ENCODE measurements at regions not wholly inside any gene's neighbourhood (a gene's known extent, or its start where the extent isn't known, plus 50 kb on each side); places are given as distances from the start of the nearest gene placed in this dataset.
"Not testable (repeated sequence)": the region's sequence is repeated elsewhere in the genome, so short reads cannot be mapped to it uniquely, and the experiment has no call there.

DNA sequence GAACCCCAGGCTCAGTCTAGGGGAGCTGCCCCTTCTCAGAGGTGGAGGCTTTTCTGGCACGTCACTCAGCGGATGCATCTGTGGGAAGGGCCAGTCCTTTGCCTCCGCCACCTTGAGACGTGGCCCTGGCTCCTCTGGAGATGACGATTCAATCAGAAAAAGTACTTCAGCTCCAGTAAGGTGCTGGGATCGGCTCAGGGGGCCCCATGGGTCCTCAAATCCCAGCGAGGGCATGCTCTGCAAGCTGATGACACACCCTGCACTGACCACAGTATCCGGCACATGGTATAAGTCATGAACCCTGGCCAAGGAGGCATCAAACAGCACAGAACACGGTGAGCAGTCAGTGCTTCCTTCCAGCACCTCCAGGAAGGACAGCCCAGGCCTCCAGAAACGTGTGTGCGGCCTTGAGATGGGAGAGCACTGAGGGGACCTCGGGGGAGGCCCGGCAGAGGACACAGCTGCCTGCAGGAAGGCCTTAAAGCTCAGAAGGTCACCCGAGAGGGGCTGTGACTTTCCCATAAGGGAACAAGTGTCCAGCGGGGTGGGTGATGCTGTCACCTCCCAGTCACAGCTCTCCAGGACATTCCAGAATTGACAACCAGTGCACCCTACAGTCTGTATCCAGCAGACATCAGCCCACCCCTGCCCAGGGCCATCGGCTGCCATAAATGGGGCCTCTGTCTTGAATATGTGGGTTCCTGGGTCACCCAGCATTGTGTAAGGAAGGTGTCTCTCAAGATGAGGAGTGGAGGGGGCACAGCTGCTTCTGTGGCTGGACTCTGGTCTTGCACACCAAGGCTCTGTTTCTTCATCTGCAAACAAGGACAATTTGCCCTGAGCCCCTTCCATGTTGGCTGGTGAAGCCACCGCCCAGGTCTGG, 205.8 kb downstream of the NDUFA10 start:
- no peak for DNase-seq (ENCODE audit: low read depth in 2 of 2)

DNA sequence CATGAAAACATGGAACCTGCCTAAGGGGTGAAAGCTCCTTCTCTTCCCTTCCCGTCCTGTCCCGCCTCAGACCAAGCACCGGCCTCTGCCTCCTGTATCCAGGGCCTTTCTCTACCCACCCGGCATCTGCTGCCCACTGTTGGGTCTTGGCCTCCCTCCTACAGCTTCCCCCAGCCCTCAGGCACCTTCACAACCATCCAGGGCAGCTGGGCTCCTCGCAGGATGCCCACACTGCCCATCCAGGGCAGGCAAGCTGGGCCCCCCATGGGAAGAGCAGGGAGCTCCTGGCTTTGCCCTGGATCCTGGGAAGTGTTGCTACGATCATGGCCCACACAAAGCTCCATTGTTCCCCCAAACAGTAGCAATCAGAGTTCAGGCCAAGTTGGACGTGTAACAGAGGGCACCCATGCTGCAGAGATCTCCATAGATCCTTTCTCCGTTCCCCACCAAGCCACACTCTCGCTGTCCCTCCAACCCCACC, 206.6 kb downstream of the NDUFA10 start:
- no peak for DNase-seq (ENCODE audit: low read depth in 2 of 2)

DNA sequence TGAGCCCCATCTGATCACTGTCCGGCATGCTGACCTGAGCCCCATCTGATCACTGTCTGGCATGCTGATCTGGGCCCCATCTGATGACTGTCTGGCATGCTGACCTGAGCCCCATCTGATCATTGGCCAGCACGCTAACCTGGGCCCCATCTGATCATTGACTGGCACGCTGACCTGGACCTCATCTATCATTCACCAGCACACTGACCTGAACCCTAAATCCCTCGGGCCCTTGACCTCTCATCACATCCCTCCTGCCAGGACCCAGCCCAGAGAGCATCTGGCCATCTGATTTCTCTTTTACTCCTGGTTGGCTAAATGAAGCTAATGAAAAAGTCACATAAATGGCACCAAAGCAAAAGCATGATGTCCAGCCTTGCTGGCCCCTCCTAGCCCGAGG, 207.1 kb downstream of the NDUFA10 start:
- no peak for DNase-seq (ENCODE audit: low read depth in 2 of 2)

DNA sequence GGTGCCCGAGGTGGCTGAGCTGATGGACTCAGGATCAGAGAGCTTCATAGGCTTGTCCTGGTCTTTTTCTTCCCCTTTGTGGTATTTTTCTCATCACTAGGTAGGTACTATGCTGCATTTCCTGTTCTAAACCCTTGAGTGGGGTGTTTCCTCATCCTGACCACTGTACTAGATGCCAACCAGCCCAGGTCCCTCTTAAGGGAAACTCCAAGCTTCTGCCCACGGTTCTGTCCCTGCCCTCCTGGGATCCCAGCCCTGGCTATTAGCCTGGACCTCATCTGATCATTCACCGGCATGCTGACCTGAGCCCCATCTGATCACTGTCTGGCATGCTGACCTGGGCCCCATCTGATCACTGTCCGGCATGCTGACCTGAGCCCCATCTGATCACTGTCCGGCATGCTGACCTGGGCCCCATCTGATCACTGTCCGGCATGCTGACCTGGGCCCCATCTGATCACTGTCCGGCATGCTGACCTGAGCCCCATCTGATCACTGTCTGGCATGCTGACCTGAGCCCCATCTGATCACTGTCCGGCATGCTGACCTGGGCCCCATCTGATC, 207.6 kb downstream of the NDUFA10 start:
- not testable (repeated sequence) for DNase-seq (ENCODE audit: low read depth in 2 of 2)

DNA sequence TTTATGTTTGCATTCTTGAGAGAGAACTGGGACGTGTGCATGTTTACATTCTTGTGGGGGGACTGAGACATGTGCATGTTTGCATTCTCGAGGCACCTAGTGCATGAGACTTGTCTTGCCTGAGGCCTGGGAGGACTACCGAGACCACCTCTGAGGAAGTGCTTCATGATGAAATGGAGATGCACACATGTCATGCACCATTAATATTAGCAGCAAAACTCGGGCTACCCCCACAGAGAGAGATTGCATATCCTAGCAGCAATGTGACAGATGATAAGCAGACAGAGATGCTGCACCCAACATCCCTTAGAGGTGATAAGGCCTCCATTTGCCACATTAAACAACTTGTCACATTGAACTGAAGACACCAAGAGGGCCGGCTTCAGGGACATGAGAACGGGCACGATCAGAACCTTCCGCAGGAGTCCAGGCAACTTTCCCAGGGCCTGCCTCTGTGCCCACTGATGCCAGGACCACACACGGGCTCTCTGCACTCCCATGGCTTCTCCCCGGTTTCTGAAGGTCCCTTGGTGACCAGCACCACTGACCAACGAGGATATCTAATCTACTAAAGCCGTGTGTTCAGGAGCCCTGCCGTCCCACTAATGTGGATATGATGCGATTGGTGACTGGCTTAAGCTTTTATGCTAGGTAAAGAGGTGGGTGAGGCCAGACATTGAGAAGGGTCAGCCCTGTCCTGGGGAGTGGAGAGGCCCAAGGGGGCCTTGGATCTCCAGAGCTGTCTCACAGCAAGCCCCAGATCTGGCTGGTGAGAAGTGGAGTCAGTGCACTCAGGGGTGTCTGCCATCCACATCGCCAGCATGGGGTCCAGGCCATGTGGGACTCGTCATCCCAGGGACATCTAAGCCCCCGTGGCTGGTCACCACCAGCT, 208.3 kb downstream of the NDUFA10 start:
- no peak for DNase-seq (ENCODE audit: low read depth in 2 of 2)

DNA sequence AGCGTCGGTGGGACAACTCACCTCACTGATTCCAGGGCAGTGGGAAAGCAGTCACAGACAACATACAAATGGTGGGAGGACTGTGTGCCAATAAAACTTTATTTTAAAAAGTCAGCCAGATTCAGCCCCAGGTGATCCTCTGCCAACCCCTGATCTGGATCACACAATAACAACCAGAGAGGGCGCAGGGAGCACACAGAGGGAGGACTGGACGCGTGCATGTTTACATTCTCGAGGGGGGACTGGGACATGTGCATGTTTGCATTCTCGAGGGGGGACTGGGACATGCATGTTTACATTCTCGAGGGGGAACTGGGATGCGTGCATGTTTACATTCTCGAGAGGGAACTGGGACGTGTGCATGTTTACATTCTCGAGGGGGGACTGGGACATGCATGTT, 209.5 kb downstream of the NDUFA10 start:
- DNase-seq (ENCODE audit: low read depth in 2 of 2), result no peak

DNA sequence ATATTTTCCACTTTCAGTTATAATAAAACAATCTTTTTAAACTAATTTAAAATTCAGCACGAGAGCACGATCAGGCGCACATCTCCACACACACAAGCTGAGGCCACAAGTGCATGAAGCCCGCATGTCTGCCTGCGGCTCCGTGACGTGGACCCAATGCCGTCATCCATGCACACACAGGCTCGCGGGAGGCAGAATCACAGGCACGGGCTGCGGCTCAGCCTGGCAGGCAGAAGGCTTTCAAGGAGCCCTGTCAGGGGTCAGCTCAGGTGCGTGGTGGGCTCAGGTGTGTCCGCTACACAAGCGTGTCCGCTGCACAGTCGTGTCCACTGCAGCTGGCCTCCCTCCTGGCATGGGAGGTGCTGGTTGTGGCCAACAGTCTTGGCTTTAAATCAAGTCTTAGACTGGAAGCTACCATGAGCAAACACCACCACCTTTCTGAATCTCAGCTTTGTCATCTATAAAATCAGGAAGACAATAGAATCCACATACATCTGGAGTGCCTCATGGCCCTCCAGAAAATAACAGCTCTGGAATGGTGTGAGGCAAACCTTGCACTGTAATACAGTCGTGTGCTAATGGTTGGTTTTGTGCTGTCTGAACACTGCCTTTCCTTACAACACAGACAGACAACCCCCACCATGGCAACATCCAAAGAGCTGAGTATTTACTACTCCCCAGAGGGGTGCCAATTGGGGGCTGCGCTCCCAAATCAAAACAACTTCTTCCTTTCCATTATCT, 210.1 kb downstream of the NDUFA10 start:
- no peak for DNase-seq (ENCODE audit: low read depth in 2 of 2)

DNA sequence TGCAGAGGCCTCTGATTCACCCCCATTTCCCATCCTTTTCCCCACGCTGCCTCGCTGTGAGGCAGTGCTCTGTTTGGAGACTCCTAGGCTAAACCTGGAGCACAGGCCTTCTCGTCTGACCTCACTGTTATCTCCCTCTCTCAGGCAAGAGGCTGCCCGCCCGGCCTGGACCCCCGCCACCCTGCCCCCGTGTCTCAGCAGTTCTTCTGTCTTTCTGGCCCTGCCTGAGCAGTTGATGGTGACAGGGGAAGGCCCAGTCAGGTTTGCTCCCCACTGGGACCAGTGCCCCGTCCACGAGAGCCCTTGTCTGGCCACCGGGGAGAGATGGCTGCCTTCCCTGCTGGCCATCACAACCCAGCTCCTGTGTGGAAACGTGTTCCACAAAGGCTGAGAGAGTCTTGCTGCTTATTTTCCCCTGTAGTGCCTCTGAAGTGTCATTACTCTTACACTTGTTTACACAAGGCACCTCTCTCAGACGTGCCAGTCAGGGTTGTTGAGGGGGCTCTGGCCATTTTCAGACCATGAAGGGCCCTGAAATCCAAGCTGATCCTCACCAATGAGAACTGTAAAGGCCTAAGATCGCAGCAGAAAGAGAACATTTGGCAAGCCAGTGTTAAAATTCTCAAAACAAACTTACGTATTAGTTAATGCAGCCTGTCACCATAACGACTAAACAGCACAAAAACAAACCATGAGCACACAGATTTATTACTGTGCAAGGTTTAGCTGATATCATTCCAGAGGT, 210.9 kb downstream of the NDUFA10 start:
- DNase-seq (ENCODE audit: low read depth in 2 of 2), result no peak

DNA sequence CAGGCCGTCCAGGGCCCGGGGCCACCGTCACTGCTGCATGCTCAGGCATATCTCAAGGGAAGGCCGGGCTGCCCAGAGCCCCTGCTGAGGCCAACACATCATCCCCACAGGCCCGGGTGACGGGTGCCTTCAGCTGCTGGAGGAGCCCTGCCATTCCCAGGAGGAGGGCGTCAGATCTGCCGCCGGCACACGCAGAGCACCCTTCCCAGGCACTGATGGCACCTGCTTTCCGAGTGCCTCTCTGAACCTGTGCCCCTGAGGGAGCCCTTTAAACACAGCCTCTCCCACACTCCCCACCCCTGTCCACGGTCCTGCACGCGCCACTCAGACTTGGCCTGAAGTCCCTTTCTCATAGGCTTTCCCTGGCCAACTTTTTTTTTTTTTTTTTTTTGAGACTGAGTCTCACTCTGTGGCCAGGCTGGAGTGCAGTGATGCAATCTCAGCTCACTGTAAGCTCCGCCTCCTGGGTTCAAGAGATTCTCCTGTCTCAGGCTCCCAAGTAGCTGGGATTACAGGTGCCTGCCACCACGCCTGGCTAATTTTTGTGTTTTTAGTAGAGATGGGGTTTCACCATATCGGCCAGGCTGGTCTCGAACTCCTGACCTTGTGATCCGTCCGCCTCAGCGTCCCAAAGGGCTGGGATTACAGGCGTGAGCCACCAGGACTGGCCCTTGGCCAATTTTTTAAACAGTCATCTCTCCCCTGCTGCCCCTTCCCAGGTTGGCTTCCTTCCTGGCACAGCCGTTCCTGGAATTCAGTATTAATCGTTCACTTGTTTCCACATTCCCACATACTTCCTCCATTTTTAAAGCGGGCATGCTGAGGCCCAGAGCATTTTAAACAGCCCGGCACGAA, 211.7 kb downstream of the NDUFA10 start:
- no peak for DNase-seq (ENCODE audit: low read depth in 2 of 2)

DNA sequence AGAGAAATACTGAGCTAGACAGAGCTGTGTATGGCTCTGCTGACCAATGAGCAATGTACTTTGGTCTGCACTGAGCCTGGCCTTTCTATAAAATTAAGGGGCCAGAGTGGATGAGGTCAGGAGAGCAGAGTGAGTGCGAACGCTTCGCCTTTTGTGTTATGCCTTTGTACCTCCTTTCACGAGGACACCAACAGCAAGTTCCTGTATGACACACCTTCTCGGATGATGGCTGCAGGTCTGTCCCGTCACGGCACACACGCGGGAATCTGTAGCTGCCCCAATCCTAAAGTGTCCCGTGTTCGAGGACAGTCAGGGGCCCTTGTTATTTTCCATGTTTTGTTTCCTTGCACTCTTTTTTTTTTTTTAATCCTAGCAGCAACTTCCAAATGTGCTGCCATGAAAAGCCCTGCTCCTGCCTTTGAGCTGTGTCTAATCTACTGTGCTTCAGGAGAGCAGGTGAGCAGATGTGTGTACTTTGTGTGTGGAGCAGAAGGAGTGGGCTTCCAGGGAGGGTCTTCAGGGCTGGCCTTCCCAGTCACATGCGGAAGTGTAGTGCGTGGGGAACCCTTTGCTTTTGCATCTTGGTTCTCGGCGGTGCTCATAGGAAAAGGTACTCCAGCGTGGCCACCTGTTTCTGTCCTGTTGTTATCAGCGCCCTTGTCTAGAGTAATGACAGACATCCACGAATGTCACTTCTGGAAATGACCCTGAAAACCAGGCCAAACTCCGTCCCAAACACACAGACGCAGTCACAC, 213.2 kb downstream of the NDUFA10 start:
- no peak for DNase-seq (ENCODE audit: low read depth in 2 of 2)

DNA sequence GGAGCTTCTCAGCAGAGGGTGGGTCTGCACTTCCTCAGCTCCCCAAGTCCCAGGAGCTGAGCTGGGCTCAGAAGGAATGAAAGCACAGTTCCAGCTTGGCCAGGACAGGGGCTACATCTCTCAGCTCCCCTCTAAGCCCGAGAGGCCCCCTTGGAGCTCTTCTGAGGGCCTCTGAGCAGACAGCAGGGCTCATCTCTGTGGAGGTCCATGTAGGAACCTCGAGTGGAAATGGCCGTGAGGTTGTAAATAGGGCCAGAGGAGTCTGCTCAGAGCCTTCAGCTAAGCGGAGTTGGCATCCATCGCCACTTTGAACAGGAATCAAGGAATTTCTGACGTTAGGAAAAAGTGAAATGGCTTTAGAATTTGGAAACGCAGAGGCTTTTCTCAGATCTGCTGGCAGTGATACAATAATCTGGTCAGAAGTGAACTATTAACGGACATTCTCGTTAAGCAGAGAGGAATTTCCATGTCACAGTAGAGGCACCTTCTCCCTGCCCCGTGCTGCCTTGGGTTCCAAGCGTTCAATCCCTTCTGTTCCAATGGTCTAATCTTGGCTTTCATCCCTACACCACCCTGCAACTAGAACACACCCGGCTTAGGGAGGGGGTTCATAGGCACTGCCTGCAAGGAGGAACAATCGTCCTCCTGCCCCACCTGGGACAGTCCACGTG, 213.9 kb downstream of the NDUFA10 start:
- no peak for DNase-seq (ENCODE audit: low read depth in 2 of 2)

DNA sequence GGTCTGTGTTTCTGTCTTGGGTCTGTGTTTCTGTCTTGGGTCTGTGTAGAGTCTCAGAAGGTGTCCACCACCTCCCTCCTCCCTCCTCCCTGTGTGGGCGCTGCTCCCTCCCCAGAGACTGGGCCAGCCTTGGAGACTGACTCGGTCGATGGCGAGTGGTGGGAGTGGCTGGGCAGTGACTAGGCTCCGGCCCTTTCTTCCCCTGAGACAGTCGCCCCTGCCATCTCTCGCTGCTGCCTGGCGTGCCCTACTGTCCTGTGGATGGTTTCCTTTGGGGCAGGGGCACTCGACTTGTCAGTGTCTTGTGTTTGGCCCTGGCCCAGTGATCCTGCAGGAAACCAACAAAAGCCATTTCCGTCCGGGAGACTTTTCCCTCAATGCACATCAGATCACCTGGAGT, 215.8 kb downstream of the NDUFA10 start:
- DNase-seq (ENCODE audit: low read depth in 2 of 2), result no peak

DNA sequence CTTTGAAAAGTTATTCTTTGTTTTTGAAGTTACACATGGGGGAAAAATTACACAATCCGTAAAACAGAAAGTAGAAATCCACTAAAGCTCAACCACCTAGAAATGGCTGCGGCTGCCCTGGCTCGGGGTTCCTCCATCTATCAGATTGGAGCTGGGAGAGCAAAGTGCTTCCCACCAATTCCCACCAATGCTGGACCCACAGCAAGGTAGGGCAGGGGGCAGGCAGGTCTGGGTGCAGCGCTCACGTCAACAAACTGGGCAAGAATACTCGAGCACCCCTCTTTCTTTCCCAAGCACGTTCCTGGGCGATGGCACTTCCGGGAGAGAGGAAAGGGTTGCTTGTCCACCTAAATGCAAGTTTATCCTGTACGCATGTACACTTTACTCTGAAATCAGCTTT, 217.6 kb downstream of the NDUFA10 start:
- no peak for DNase-seq (ENCODE audit: low read depth in 2 of 2)

DNA sequence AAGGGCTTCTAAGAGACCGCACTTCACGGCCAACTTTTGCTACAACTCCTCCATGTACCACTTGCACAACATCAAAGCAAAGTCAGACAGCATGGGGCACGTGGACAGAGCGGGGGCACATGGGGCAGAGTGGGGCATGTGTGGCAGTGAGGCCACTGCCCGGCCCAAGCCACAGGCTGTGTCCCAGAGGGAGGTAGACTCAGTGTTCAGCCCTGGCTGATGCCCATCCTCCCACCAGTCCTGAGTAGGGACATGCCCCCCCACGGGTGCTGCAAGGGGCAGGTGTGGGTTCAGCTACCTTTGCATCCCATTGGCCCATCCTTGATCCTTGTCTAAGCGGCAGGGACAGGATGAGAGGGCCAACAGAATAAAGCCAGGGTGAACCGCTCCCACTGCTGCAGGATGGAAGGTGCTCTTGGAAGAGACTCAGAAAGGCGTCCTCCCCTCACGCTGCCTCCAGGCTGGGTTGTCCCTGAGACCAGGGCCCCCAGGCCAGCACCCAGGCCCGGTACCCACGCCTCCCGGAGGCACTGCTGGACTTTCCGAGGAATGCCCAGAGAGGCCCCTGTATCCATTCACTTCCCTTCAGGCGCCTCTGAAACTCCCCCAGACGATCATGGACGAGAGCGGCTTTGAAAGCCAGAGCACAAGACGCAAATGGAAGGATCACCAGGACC, 218.2 kb downstream of the NDUFA10 start:
- DNase-seq (ENCODE audit: low read depth in 2 of 2), result no peak

DNA sequence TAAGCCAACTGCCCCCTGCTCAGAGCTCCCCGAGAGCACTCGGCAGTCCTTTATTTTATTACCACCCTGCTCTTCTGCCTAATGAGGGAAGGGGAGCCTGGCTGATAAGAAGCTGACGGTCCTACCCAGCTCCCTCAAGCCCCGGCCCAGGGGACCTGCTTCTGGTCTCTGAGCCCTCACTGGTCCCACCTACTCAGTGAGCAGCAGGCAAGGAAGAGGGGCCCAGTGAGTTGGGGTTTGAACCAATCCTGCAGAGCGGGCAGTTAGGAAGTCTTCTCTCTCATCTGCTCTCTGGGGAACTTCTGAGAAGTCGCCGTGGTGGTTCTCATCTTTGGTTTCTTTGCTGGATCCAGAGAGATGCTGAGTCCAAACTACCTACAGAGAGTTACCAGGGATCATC, 218.9 kb downstream of the NDUFA10 start:
- no peak for DNase-seq (ENCODE audit: low read depth in 2 of 2)

DNA sequence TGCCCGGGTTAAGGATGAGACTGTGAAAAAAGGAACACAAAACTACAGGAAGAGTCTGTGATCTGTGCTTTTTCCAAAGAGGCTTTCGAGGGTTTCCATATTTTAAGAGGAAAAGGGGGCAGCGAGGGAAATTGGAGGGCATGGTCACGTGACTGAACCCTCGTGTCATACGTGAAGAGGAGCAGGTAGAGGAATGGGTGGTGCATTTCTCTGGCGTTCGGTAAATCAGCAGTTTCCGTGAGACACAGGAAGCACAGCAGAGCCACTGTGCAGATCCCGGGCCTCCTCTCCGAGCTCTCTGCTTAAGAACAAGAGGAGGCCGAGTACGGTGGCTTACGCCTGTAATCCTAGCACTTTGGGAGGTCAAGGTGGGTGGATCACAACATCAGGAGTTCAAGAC, 219.7 kb downstream of the NDUFA10 start:
- no peak for DNase-seq (ENCODE audit: low read depth in 2 of 2)

DNA sequence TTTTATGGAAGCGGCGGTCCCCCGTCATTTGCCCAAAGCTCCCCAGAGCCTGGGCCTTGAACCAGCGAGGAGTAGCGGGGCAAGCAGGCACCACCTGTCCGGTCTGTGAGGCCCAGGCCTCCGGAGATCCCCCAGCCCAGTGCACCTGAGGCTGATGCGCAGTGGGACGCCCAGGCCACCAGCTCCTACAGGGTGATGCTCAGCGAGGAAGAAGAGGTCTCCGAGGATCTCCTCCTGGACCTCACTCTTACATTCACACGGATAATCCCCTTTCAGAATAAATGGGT, 220.2 kb downstream of the NDUFA10 start:
- no peak for DNase-seq (ENCODE audit: low read depth in 2 of 2)
